ENCODE measurements at regions not wholly inside any gene's neighbourhood (a gene's known extent, or its start where the extent isn't known, plus 50 kb on each side); places are given as distances from the start of the nearest gene placed in this dataset.

GRCh38 chr4:85268961-85269360 lies 206.0 kb upstream of the ARHGAP24 start:
- Histone ChIP-seq H3K36me3 (no peaks in the 10 kb centered on the region), H3K4me1 (peaks cover 0 to 2% (median 0%) of the 10 kb centered on the region in 12 donors), H3K27me3 (no peaks in the 10 kb centered on the region), H3K27ac (no peak overlapping the region), H3K4me3 (no peak overlapping the region), H3K9me3 (peaks cover 0 to 22% (median 8%) of the 10 kb centered on the region in 12 donors)
- TF ChIP-seq POLR2A (IDR thresholded peaks at IDR 0.05): no peak
- no peak for TF ChIP-seq CTCF (IDR thresholded peaks at IDR 0.05)
- no peak for ATAC-seq
- DNase-seq: no peak
- intact Hi-C loops (cut with DNase I): no loop called here
- WGBS, 4 donors: 89 to 97% (median 93%) methylated on average over 3 of the region's 3 CpGs

DNA sequence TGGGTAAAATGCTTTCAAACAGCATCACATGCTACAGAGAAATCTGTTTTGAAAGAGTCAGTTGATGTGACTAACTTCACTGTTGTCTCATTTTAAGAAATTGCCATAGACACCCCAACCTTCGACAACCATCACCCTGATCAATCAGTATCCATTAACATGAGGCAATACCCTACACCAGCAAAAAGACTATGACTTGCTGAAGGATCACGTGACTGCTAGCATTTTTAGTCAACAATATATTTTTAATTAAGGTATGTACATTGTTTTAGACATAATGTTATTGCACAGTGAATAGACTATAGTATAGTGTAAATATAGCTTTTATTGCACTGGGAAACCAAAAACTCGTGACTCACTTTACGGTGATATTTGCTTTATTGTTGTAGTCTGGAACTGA lies 200.0 kb upstream of the ARHGAP24 start:
- intact Hi-C loops (cut with DNase I): no loop called here
- DNase-seq (no peak), ATAC-seq (no peak)
- Histone ChIP-seq H3K36me3 (no peaks in the 10 kb centered on the region), H3K27me3 (no peaks in the 10 kb centered on the region), H3K4me1 (no peaks in the 10 kb centered on the region), H3K9me3 (peaks cover 0 to 26% (median 11%) of the 10 kb centered on the region in 12 donors), H3K27ac (no peak overlapping the region), H3K4me3 (no peak overlapping the region)
- WGBS, 4 donors: 89 to 96% (median 91%) methylated on average over 4 of the region's 4 CpGs
- TF ChIP-seq CTCF (IDR thresholded peaks at IDR 0.05) (no peak), POLR2A (IDR thresholded peaks at IDR 0.05) (no peak)

GRCh38 chr4:85280963-85281362 lies 194.0 kb upstream of the ARHGAP24 start:
- Histone ChIP-seq H3K27me3 (no peaks in the 10 kb centered on the region), H3K36me3 (no peaks in the 10 kb centered on the region), H3K27ac (no peak overlapping the region), H3K4me3 (no peak overlapping the region), H3K4me1 (peaks cover 0 to 3% (median 0%) of the 10 kb centered on the region in 12 donors), H3K9me3 (peaks cover 0 to 6% (median 0%) of the 10 kb centered on the region in 12 donors)
- intact Hi-C loops (cut with DNase I): no loop called here
- ATAC-seq: no peak
- WGBS, 4 donors: 60 to 68% (median 65%) methylated on average over 2 of the region's 2 CpGs
- DNase-seq: no peak
- TF ChIP-seq POLR2A (IDR thresholded peaks at IDR 0.05) (no peak), CTCF (IDR thresholded peaks at IDR 0.05) (no peak)

- Histone ChIP-seq H3K36me3 (no peaks in the 10 kb centered on the region), H3K4me1 (no peaks in the 10 kb centered on the region), H3K27me3 (no peaks in the 10 kb centered on the region), H3K9me3 (peaks cover 0 to 38% (median 12%) of the 10 kb centered on the region in 12 donors), H3K27ac (no peak overlapping the region), H3K4me3 (no peak overlapping the region)
- TF ChIP-seq CTCF (IDR thresholded peaks at IDR 0.05): no peak
- no peak for TF ChIP-seq POLR2A (IDR thresholded peaks at IDR 0.05)
- intact Hi-C loops (cut with DNase I): no loop called here
- DNase-seq (no peak), ATAC-seq (no peak)
- 63 to 95% (median 80%) methylated on average over 2 of the region's 2 CpGs for WGBS, 4 donors
Measured at GRCh38 chr4:85291226-85291625, 183.7 kb upstream of the ARHGAP24 start.
